OCI-LY3 (cell line): ENCODE measurements at regions not wholly inside any gene's neighbourhood (a gene's known extent, or its start where the extent isn't known, plus 50 kb on each side); places are given as distances from the start of the nearest gene placed in this dataset.

Source experiments
- CTCF ChIP-seq: fragments of 200-600, 300-600 bp; sonication (generic); IDR thresholded peaks from 2 replicates; pipeline ENCODE4 v1.5.1; 2014; ENCODE audit warnings: antibody characterized with exemption, low read length, low read depth
- EZH2phosphoT487 ChIP-seq: fragments of 200-600 bp; shearing (Covaris generic); IDR thresholded peaks from 2 replicates; pipeline ENCODE4 v1.6.1; 2018; ENCODE audit warnings: antibody characterized with exemption, mixed run types, low read depth

- no peak for TF ChIP-seq CTCF
- no peak for TF ChIP-seq EZH2phosphoT487
These were observed 348.0 kb downstream of the RPS4Y2 start for GRCh38 chrY:21103885-21104284.
